GM23248 (cell line): ENCODE measurements at regions not wholly inside any gene's neighbourhood (a gene's known extent, or its start where the extent isn't known, plus 50 kb on each side); places are given as distances from the start of the nearest gene placed in this dataset.

ENCODE experiments used
- DNase-seq: peaks from one replicate; pipeline ENCODE4 v3.0.0-alpha.2; 2015
- H2AFZ ChIP-seq: fragments of 200-600 bp; sonication (generic); 2 replicates; pipeline ENCODE4 v1.6.1; 2016; ENCODE audit warnings: antibody characterized with exemption
- H3F3A ChIP-seq: fragments of 200-600 bp; sonication (generic); 2 replicates; pipeline ENCODE4 v1.6.1; 2016; ENCODE audit warnings: mild to moderate bottlenecking, antibody characterized with exemption, mixed run types; ENCODE audit not compliant: insufficient read depth
- H3K27ac ChIP-seq: fragments of 200-600 bp; sonication (generic); 2 replicates; pipeline ENCODE4 v1.5.1; 2016; ENCODE audit warnings: mild to moderate bottlenecking
- H3K27me3 ChIP-seq: fragments of 200-600 bp; sonication (generic); replicated peaks from 2 replicates; pipeline ENCODE4 v1.6.1; 2016; ENCODE audit warnings: mild to moderate bottlenecking; ENCODE audit not compliant: insufficient read depth
- H3K36me3 ChIP-seq: fragments of 200-600 bp; sonication (generic); 2 replicates; pipeline ENCODE4 v1.6.1; 2016; ENCODE audit warnings: low read depth, mild to moderate bottlenecking
- H3K4me1 ChIP-seq: fragments of 200-600 bp; sonication (generic); 2 replicates; pipeline ENCODE4 v1.6.1; 2016; ENCODE audit warnings: mild to moderate bottlenecking; ENCODE audit not compliant: insufficient read depth
- H3K4me2 ChIP-seq: fragments of 200-600 bp; sonication (generic); one replicate; pipeline ENCODE4 v1.6.1; 2016; ENCODE audit warnings: mild to moderate bottlenecking; ENCODE audit not compliant: unreplicated experiment
- H3K4me3 ChIP-seq: fragments of 200-600 bp; sonication (generic); 2 replicates; pipeline ENCODE4 v1.5.1; 2016; ENCODE audit warnings: mild to moderate bottlenecking
- H3K79me2 ChIP-seq: fragments of 200-600 bp; sonication (generic); 2 replicates; pipeline ENCODE4 v1.6.1; 2016; ENCODE audit warnings: mild to moderate bottlenecking; ENCODE audit not compliant: insufficient read depth
- H3K9ac ChIP-seq: fragments of 200-600 bp; sonication (generic); 2 replicates; pipeline ENCODE4 v1.6.1; 2016; ENCODE audit warnings: mild to moderate bottlenecking
- H3K9me2 ChIP-seq: fragments of 200-600 bp; sonication (generic); 2 replicates; pipeline ENCODE4 v1.6.1; 2016; ENCODE audit warnings: mixed run types, mild to moderate bottlenecking, moderate library complexity; ENCODE audit not compliant: insufficient read depth
- H3K9me3 ChIP-seq: fragments of 200-600 bp; sonication (generic); one replicate; pipeline ENCODE4 v1.6.1; 2017; ENCODE audit warnings: low read depth
- H4K20me1 ChIP-seq: fragments of 200-600 bp; sonication (generic); 2 replicates; pipeline ENCODE4 v1.6.0; 2016; ENCODE audit not compliant: insufficient read depth
- EZH2 ChIP-seq: fragments of 200-600 bp; sonication (generic); IDR thresholded peaks from 2 replicates; pipeline ENCODE4 v1.6.1; 2018; ENCODE audit warnings: antibody characterized with exemption, mild to moderate bottlenecking; ENCODE audit not compliant: insufficient read depth, poor library complexity, severe bottlenecking
- EZH2phosphoT487 ChIP-seq: fragments of 200-600 bp; sonication (generic); IDR thresholded peaks from 2 replicates; pipeline ENCODE4 v1.6.1; 2018; ENCODE audit warnings: antibody characterized with exemption, moderate library complexity, mild to moderate bottlenecking, low read depth; ENCODE audit not compliant: insufficient read depth
- WGBS, 2 experiments: methylation state at CpG; one replicate each; pipeline ENCODE4 v1.1.6; 2015 to 2017; ENCODE audit warnings: low lambda C conversion rate in 2 of 2, low coverage in 1 of 2; ENCODE audit errors: missing lambda C conversion rate in 2 of 2; 5-methylcytosine and 5-hydroxymethylcytosine counted together
- in situ Hi-C: fragments of 300-500 bp; cut with MboI; formaldehyde crosslinking; loops from 2 replicates; pipeline ENCODE4 v1.15.0; 2020

- TF ChIP-seq EZH2phosphoT487: no peak
- no peak for TF ChIP-seq EZH2
- in situ Hi-C loops: no loop called here
- Histone ChIP-seq H3K9me3 (no peaks in the 10 kb centered on the region), H3K9me2 (no peaks in the 10 kb centered on the region), H3K36me3 (no peaks in the 10 kb centered on the region), H3K9ac (no peak overlapping the region), H2AFZ (no peak overlapping the region), H3F3A (no peaks in the 10 kb centered on the region), H3K27me3 (no peaks in the 10 kb centered on the region), H3K27ac (no peak overlapping the region), H3K4me3 (no peak overlapping the region), H3K4me2 (no peak overlapping the region), H3K79me2 (no peaks in the 10 kb centered on the region), H3K4me1 (no peaks in the 10 kb centered on the region), H4K20me1 (no peaks in the 10 kb centered on the region)
- WGBS, 2 experiments: 21 to 56% methylated on average over 1 of the region's 1 CpG
- DNase-seq: no peak
Measured at GRCh38 chr3:110743202-110743601, 328.4 kb upstream of the NECTIN3 start.

DNA sequence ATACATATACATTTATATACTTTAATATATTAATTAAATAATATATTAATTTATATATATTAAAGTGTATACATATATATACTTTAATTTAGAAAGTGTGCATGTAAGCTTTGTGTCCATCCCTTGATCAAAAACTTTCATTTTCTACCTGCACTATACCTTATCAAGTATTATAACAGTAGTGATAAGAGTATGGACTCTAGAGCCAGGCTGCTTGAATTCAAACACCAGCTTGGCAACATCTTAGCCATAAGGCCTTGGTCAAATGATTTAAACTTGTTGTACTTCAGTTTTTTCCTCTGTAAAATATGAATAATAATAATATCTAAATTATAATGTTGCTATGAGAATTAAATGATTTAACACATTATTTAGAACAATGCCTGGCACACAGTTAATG is 327.6 kb upstream of the NECTIN3 start:
- no peaks in the 10 kb centered on the region for H3K36me3 ChIP-seq
- H3K27me3 ChIP-seq: no peaks in the 10 kb centered on the region
- H3K9me2 ChIP-seq: no peaks in the 10 kb centered on the region
- H3K9ac ChIP-seq: no peak overlapping the region
- no peaks in the 10 kb centered on the region for H3K4me1 ChIP-seq
- no peak overlapping the region for H3K4me2 ChIP-seq
- no peak for TF ChIP-seq EZH2
- TF ChIP-seq EZH2phosphoT487: no peak
- H4K20me1 ChIP-seq: no peaks in the 10 kb centered on the region
- no peak overlapping the region for H3K4me3 ChIP-seq
- H2AFZ ChIP-seq: no peak overlapping the region
- no peaks in the 10 kb centered on the region for H3K79me2 ChIP-seq
- in situ Hi-C loops: no loop called here
- H3K9me3 ChIP-seq: no peaks in the 10 kb centered on the region
- no peak for DNase-seq
- H3K27ac ChIP-seq: no peak overlapping the region
- H3F3A ChIP-seq: no peaks in the 10 kb centered on the region

- Histone ChIP-seq H4K20me1 (no peaks in the 10 kb centered on the region), H3K4me1 (no peaks in the 10 kb centered on the region), H3K9ac (no peak overlapping the region), H3K4me2 (no peak overlapping the region), H2AFZ (no peak overlapping the region), H3K27ac (no peak overlapping the region), H3K4me3 (no peak overlapping the region), H3K36me3 (no peaks in the 10 kb centered on the region), H3F3A (no peaks in the 10 kb centered on the region), H3K9me2 (no peaks in the 10 kb centered on the region), H3K27me3 (no peaks in the 10 kb centered on the region), H3K9me3 (no peaks in the 10 kb centered on the region), H3K79me2 (no peaks in the 10 kb centered on the region)
- DNase-seq: no peak
- no peak for TF ChIP-seq EZH2
- no peak for TF ChIP-seq EZH2phosphoT487
- 74 to 80% methylated on average over 2 of the region's 2 CpGs for WGBS, 2 experiments
- in situ Hi-C loops: no loop called here
Measured at GRCh38 chr3:110744723-110745122, 326.9 kb upstream of the NECTIN3 start.

DNA sequence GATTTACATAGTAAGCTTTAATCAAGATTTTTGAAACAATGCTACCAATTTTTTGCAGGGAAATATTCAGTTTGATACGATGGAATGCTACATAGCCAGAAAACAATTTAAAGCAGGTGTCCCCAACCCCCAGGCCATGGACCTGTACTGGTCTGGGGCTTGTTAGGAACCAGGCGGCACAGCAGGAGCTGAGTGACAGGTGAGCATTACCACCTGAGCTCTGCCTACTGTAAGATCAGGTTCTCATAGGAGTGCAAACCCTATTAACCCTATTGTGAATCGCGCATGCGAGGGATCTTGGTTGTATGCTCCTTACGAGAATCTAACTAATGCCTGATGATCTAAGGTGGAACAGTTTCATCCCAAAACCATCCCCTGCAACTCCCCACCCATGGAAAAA is 322.6 kb upstream of the NECTIN3 start:
- in situ Hi-C loops: no loop called here
- no peak overlapping the region for H3K4me2 ChIP-seq
- H3K4me3 ChIP-seq: no peak overlapping the region
- H3K9ac ChIP-seq: no peak overlapping the region
- no peaks in the 10 kb centered on the region for H3K9me2 ChIP-seq
- no peaks in the 10 kb centered on the region for H3K36me3 ChIP-seq
- 80 to 84% methylated on average over 6 of the region's 6 CpGs for WGBS, 2 experiments
- H2AFZ ChIP-seq: no peak overlapping the region
- H4K20me1 ChIP-seq: no peaks in the 10 kb centered on the region
- H3F3A ChIP-seq: no peaks in the 10 kb centered on the region
- no peaks in the 10 kb centered on the region for H3K79me2 ChIP-seq
- no peaks in the 10 kb centered on the region for H3K9me3 ChIP-seq
- no peaks in the 10 kb centered on the region for H3K4me1 ChIP-seq
- no peak overlapping the region for H3K27ac ChIP-seq
- TF ChIP-seq EZH2 (no peak), EZH2phosphoT487 (no peak)
- DNase-seq: no peak
- H3K27me3 ChIP-seq: no peaks in the 10 kb centered on the region

DNA sequence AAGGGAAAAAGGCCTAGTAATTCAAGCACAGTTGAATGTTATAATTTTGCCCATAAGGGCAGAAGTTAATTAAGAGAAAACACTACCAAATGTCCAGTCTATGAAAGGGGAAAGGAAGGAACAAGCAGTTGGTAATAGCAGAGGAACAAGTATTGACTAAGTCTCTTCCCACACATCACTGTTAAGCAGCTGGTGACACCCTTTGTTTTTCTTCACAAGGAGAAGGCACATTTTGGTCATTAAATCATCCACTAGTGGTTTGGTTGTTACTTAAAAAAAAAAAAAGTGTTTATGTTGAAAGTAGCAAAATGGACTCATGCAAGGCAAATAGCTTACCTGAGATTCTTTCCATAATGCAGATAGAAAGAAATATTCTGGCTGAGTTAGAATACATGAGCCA is 321.4 kb upstream of the NECTIN3 start:
- Histone ChIP-seq H3K4me2 (no peak overlapping the region), H3K27me3 (no peaks in the 10 kb centered on the region), H3K9me3 (no peaks in the 10 kb centered on the region), H3K9ac (no peak overlapping the region), H2AFZ (0 out of 2 replicates have a peak overlapping the region, but pooled peaks have one; percentile 3), H4K20me1 (no peaks in the 10 kb centered on the region), H3K27ac (no peak overlapping the region), H3K9me2 (no peaks in the 10 kb centered on the region), H3K36me3 (no peaks in the 10 kb centered on the region), H3K4me3 (no peak overlapping the region), H3F3A (no peaks in the 10 kb centered on the region), H3K4me1 (no peaks in the 10 kb centered on the region), H3K79me2 (no peaks in the 10 kb centered on the region)
- no peak for TF ChIP-seq EZH2
- no peak for TF ChIP-seq EZH2phosphoT487
- in situ Hi-C loops: no loop called here
- peak; percentile 14 for DNase-seq
